DOHH2 (cell line): ENCODE measurements at regions not wholly inside any gene's neighbourhood (a gene's known extent, or its start where the extent isn't known, plus 50 kb on each side); places are given as distances from the start of the nearest gene placed in this dataset.

Experiments
- H3F3A ChIP-seq: fragments of 200-600 bp; sonication (generic), shearing (Covaris generic); 2 replicates; pipeline ENCODE4 v1.6.0; 2016; ENCODE audit warnings: antibody characterized with exemption, mild to moderate bottlenecking; ENCODE audit not compliant: control insufficient read depth, insufficient read depth
- H3K27ac ChIP-seq: fragments of 200-600 bp; sonication (generic); 2 replicates; pipeline ENCODE4 v1.5.1; 2014; ENCODE audit warnings: low read depth, mild to moderate bottlenecking, low read length, moderate library complexity
- H3K27me3 ChIP-seq: fragments of 200-600 bp; sonication (generic); 2 replicates; pipeline ENCODE4 v1.6.1; 2014; ENCODE audit warnings: mild to moderate bottlenecking, low read length, mixed read lengths; ENCODE audit not compliant: control insufficient read depth
- H3K36me3 ChIP-seq: fragments of 200-600 bp; sonication (generic); 2 replicates; pipeline ENCODE4 v1.6.1; 2014; ENCODE audit warnings: mild to moderate bottlenecking, low read length, moderate library complexity, mixed read lengths; ENCODE audit not compliant: control insufficient read depth
- H3K4me1 ChIP-seq: fragments of 200-600 bp; sonication (generic); 2 replicates; pipeline ENCODE4 v1.6.1; 2014; ENCODE audit warnings: mild to moderate bottlenecking, low read length, mixed read lengths; ENCODE audit not compliant: control insufficient read depth
- H3K4me2 ChIP-seq: fragments of 200-600 bp; sonication (generic); 2 replicates; pipeline ENCODE4 v1.6.0; 2014; ENCODE audit warnings: mild to moderate bottlenecking, low read length, moderate library complexity
- H3K4me3 ChIP-seq: fragments of 200-600 bp; sonication (generic); 2 replicates; pipeline ENCODE4 v1.5.1; 2014; ENCODE audit warnings: mild to moderate bottlenecking, low read length, mixed read lengths
- H3K79me2 ChIP-seq: fragments of 200-600 bp; sonication (generic); 2 replicates; pipeline ENCODE4 v1.6.1; 2014; ENCODE audit warnings: mild to moderate bottlenecking, low read length, mixed read lengths; ENCODE audit not compliant: control insufficient read depth
- H3K9me2 ChIP-seq: fragments of 200-600 bp; sonication (generic); replicated peaks from 2 replicates; pipeline ENCODE4 v1.6.1; 2014; ENCODE audit warnings: mild to moderate bottlenecking, low read length, mixed read lengths; ENCODE audit not compliant: control insufficient read depth
- H3K9me3 ChIP-seq: fragments of 200-600 bp; sonication (generic); 2 replicates; pipeline ENCODE4 v1.6.1; 2014; ENCODE audit warnings: antibody characterized with exemption, low read length, mixed read lengths; ENCODE audit not compliant: control insufficient read depth, insufficient read depth
- H4K20me1 ChIP-seq: fragments of 200-600 bp; sonication (generic); 2 replicates; pipeline ENCODE4 v1.6.0; 2014; ENCODE audit warnings: low read depth, mild to moderate bottlenecking, antibody characterized with exemption, low read length, moderate library complexity; ENCODE audit not compliant: control insufficient read depth, insufficient read depth
- EZH2phosphoT487 ChIP-seq: fragments of 200-600 bp; sonication (generic); IDR thresholded peaks from 2 replicates; pipeline ENCODE4 v1.6.1; 2017; ENCODE audit warnings: borderline replicate concordance, mild to moderate bottlenecking, antibody characterized with exemption, low read length, moderate library complexity, mixed read lengths
- TF ChIP-seq, protein P1 (sequence below): fragments of 200-600 bp; sonication (generic); IDR thresholded peaks from one replicate; pipeline ENCODE4 v1.5.1; 2014; ENCODE audit warnings: antibody characterized with exemption, mild to moderate bottlenecking, low read depth, low read length; ENCODE audit not compliant: poor library complexity, severe bottlenecking

DNA sequence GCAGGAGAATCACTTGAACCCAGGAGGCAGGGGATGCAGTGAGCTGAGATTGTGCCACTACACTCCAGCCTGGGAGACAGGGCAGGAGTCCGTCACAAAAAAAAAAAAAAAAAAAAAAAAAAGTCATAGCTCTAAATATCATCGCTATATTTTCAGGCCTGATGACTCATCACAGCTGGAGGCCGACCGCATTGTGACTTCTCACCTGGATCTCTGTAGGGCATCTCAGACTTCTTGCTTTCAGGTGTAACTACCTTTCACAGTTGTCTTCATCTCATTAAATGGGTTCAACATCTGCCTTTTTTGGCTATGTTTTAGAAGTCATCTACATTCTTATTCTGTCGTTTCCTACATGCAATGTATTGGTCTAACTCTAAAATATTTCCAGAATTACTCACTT lies 353.1 kb upstream of the MON1B start:
- Histone ChIP-seq H4K20me1 (no peaks in the 10 kb centered on the region), H3K9me3 (peaks cover 8% of the 10 kb centered on the region), H3K4me1 (peaks cover 28% of the 10 kb centered on the region), H3K36me3 (no peaks in the 10 kb centered on the region), H3K4me3 (no peak overlapping the region), H3K9me2 (no peaks in the 10 kb centered on the region), H3K79me2 (no peaks in the 10 kb centered on the region), H3K27ac (no peak overlapping the region), H3K27me3 (no peaks in the 10 kb centered on the region), H3F3A (no peaks in the 10 kb centered on the region), H3K4me2 (no peak overlapping the region)
- TF ChIP-seq EZH2phosphoT487: no peak
- TF ChIP-seq, protein P1, sequence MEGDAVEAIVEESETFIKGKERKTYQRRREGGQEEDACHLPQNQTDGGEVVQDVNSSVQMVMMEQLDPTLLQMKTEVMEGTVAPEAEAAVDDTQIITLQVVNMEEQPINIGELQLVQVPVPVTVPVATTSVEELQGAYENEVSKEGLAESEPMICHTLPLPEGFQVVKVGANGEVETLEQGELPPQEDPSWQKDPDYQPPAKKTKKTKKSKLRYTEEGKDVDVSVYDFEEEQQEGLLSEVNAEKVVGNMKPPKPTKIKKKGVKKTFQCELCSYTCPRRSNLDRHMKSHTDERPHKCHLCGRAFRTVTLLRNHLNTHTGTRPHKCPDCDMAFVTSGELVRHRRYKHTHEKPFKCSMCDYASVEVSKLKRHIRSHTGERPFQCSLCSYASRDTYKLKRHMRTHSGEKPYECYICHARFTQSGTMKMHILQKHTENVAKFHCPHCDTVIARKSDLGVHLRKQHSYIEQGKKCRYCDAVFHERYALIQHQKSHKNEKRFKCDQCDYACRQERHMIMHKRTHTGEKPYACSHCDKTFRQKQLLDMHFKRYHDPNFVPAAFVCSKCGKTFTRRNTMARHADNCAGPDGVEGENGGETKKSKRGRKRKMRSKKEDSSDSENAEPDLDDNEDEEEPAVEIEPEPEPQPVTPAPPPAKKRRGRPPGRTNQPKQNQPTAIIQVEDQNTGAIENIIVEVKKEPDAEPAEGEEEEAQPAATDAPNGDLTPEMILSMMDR: no peak

DNA sequence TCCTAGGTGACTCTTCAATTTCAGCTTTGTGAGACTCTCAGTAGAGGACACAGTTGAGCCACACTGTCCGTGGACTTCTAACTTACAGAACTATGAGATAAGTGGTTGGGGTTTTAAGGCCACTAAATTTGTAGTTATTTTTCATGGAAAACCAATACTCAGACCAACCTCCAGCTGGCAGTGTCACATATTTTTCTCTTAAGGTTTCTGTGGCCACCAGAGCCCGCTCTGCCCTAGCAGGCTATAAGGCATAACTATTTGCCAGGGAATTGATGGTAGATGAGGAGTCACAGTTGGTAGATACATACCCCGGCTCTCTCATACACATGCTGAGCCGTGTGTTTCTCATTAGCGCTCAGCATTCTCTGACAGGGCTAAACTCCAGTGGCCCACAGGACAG lies 336.8 kb upstream of the MON1B start:
- H3K4me1 ChIP-seq: peaks cover 8% of the 10 kb centered on the region
- no peak overlapping the region for H3K4me2 ChIP-seq
- no peaks in the 10 kb centered on the region for H3F3A ChIP-seq
- TF ChIP-seq, protein P1: no peak
- TF ChIP-seq EZH2phosphoT487: no peak
- H4K20me1 ChIP-seq: no peaks in the 10 kb centered on the region
- H3K9me2 ChIP-seq: no peaks in the 10 kb centered on the region
- H3K36me3 ChIP-seq: no peaks in the 10 kb centered on the region
- no peaks in the 10 kb centered on the region for H3K9me3 ChIP-seq
- H3K4me3 ChIP-seq: no peak overlapping the region
- no peaks in the 10 kb centered on the region for H3K27me3 ChIP-seq
- H3K79me2 ChIP-seq: no peaks in the 10 kb centered on the region
- H3K27ac ChIP-seq: no peak overlapping the region

DNA sequence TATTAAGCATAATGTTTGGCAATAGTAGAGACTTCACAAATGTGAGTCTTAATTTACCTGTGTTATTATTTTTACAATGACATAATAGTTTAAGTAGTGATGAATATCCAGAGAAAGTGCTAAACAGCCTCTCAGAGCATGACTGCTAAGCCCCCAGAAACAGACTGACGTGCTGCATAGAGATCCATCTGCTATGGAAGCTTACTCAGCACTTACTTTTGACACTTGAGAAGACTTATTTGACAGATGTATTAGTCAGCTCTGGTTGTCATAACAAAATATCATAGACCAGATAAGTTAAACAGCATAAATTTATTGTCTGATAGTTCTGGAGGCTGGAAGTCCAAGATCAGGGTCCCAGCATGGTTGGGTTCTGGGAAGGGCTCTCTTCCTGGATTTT lies 334.9 kb upstream of the MON1B start:
- no peaks in the 10 kb centered on the region for H4K20me1 ChIP-seq
- TF ChIP-seq, protein P1: no peak
- TF ChIP-seq EZH2phosphoT487: no peak
- peaks cover 8% of the 10 kb centered on the region for H3K4me1 ChIP-seq
- no peak overlapping the region for H3K4me3 ChIP-seq
- H3K27ac ChIP-seq: no peak overlapping the region
- no peaks in the 10 kb centered on the region for H3K9me2 ChIP-seq
- H3K4me2 ChIP-seq: no peak overlapping the region
- H3K79me2 ChIP-seq: no peaks in the 10 kb centered on the region
- H3K36me3 ChIP-seq: no peaks in the 10 kb centered on the region
- no peaks in the 10 kb centered on the region for H3K27me3 ChIP-seq
- 0 out of 2 replicates have a peak, but pooled peaks cover 8% of the 10 kb centered on the region for H3K9me3 ChIP-seq
- no peaks in the 10 kb centered on the region for H3F3A ChIP-seq

- Histone ChIP-seq H3K79me2 (no peaks in the 10 kb centered on the region), H4K20me1 (no peaks in the 10 kb centered on the region), H3K4me2 (no peak overlapping the region)
Measured at GRCh38 chr16:76857402-76857801, 333.6 kb upstream of the MON1B start.

More at GRCh38 chr16:76857402-76857801, 333.6 kb upstream of the MON1B start:
- Histone ChIP-seq H3F3A (no peaks in the 10 kb centered on the region), H3K36me3 (no peaks in the 10 kb centered on the region), H3K4me3 (no peak overlapping the region), H3K27ac (no peak overlapping the region), H3K9me2 (no peaks in the 10 kb centered on the region), H3K9me3 (0 out of 2 replicates have a peak, but pooled peaks cover 8% of the 10 kb centered on the region), H3K27me3 (no peaks in the 10 kb centered on the region), H3K4me1 (peaks cover 8% of the 10 kb centered on the region)
- no peak for TF ChIP-seq EZH2phosphoT487
- TF ChIP-seq, protein P1: no peak
